C4-2B (cell line): ENCODE measurements at regions not wholly inside any gene's neighbourhood (a gene's known extent, or its start where the extent isn't known, plus 50 kb on each side); places are given as distances from the start of the nearest gene placed in this dataset.

Source experiments
- ZFX ChIP-seq: fragments of 450-650 bp; IDR thresholded peaks from 2 replicates; pipeline ENCODE4 v1.6.1; 2017
- TF ChIP-seq, protein P1 (sequence below): fragments of 450-650 bp; conservative IDR thresholded peaks from 2 replicates; pipeline ENCODE4 v1.5.1; 2017; ENCODE audit warnings: mild to moderate bottlenecking

DNA sequence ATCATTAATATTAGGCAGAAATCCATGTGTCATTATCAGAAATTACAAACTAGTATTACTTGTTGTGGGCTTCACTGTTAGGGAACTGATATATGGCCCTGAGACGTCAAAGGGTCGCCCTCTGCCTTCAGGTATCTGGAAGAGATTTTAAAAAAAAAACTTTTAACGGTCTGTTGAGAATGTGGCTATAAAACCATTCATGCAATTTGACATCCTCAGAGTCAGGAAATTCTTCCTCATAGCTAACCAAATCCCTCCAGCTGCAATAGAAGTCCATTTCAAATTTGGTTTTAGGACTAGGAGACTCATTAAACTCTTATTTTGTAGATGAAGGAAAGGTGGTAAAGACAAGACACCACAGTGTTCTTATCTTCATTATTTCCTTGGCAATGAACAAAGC is 194.2 kb upstream of the NOCT start:
- TF ChIP-seq, protein P1, sequence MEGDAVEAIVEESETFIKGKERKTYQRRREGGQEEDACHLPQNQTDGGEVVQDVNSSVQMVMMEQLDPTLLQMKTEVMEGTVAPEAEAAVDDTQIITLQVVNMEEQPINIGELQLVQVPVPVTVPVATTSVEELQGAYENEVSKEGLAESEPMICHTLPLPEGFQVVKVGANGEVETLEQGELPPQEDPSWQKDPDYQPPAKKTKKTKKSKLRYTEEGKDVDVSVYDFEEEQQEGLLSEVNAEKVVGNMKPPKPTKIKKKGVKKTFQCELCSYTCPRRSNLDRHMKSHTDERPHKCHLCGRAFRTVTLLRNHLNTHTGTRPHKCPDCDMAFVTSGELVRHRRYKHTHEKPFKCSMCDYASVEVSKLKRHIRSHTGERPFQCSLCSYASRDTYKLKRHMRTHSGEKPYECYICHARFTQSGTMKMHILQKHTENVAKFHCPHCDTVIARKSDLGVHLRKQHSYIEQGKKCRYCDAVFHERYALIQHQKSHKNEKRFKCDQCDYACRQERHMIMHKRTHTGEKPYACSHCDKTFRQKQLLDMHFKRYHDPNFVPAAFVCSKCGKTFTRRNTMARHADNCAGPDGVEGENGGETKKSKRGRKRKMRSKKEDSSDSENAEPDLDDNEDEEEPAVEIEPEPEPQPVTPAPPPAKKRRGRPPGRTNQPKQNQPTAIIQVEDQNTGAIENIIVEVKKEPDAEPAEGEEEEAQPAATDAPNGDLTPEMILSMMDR, result no peak
- TF ChIP-seq ZFX, result no peak
